Ovary (tissue), 3 donors: ENCODE measurements at regions not wholly inside any gene's neighbourhood (a gene's known extent, or its start where the extent isn't known, plus 50 kb on each side); places are given as distances from the start of the nearest gene placed in this dataset.

Source experiments
- POLR2A ChIP-seq: fragments of 450-650 bp; IDR thresholded peaks from one replicate; pipeline ENCODE4 v1.6.1; 2017; ENCODE audit warnings: antibody characterized with exemption, mild to moderate bottlenecking, moderate library complexity
- TF ChIP-seq, protein P1 (sequence below), 3 donors: fragments of 450-650 bp in 2 of 3; fragments of 200-600 bp in 1 of 3; IDR thresholded peaks; one replicate each; pipeline versions ENCODE4 v1.5.1 to v1.8.0; 2016 to 2022; ENCODE audit warnings: antibody characterized with exemption in 3 of 3, mild to moderate bottlenecking in 1 of 3
- donor health status: DM: no; HTN: no; CAD: no.

DNA sequence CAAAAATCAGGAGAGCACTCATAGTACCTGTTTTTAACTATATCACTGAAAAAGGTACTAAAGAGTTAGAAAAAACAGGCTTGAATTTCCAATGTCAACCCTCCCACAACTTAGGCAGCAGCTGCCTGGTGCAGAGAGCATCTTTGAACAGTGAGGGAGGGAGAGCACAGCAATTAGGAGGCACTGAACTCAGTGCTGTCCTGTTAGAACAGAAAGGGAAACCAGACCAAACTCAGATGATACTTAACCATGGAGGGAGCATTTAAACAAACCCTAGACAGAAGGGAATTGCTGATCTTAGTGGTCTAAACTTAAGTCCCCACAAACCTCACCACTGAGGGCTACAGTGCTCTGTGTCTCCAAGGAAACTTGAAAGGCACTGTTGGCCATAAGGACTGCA, 179.2 kb upstream of the AGTR1 start:
- no peak for TF ChIP-seq POLR2A
- TF ChIP-seq, protein P1, sequence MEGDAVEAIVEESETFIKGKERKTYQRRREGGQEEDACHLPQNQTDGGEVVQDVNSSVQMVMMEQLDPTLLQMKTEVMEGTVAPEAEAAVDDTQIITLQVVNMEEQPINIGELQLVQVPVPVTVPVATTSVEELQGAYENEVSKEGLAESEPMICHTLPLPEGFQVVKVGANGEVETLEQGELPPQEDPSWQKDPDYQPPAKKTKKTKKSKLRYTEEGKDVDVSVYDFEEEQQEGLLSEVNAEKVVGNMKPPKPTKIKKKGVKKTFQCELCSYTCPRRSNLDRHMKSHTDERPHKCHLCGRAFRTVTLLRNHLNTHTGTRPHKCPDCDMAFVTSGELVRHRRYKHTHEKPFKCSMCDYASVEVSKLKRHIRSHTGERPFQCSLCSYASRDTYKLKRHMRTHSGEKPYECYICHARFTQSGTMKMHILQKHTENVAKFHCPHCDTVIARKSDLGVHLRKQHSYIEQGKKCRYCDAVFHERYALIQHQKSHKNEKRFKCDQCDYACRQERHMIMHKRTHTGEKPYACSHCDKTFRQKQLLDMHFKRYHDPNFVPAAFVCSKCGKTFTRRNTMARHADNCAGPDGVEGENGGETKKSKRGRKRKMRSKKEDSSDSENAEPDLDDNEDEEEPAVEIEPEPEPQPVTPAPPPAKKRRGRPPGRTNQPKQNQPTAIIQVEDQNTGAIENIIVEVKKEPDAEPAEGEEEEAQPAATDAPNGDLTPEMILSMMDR (IDR thresholded peaks at IDR 0.05): no peak
